ENCODE measurements at regions not wholly inside any gene's neighbourhood (a gene's known extent, or its start where the extent isn't known, plus 50 kb on each side); places are given as distances from the start of the nearest gene placed in this dataset.

DNA sequence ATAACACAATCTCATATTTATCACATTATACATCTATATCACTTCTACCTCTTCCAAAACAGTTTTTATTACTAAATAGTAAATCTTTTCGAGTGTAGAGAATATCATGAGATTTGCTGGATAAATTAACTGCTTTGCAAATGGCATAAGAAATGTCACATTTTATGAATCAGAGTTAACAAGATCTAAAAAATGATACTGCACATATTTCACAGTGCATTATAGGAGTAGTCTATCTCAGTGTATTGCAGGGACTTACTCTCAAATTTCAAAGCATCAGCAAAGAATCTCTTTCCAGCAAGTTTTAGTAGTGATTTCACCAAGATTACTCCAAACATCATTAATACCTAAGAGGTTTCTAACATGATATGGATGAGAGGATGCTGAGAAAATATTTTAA, 687.1 kb upstream of the SLITRK1 start:
- TF ChIP-seq CTCF (IDR thresholded peaks at IDR 0.05; ENCODE audit: insufficient read depth, low read length) (no peak), REST (IDR thresholded peaks at IDR 0.05; ENCODE audit: insufficient replicate concordance, low read depth) (no peak), POLR2AphosphoS5 (IDR thresholded peaks at IDR 0.05; ENCODE audit: low read depth) (no peak), GABPA (IDR thresholded peaks at IDR 0.05; ENCODE audit: low read depth) (no peak)
